ENCODE measurements at regions not wholly inside any gene's neighbourhood (a gene's known extent, or its start where the extent isn't known, plus 50 kb on each side); places are given as distances from the start of the nearest gene placed in this dataset.

GRCh38 chr3:81095956-81096355 is 665.5 kb downstream of the GBE1 start:
- 48 to 54% (median 51%) methylated on average over 5 of the region's 5 CpGs for WGBS, 3 donors
- no peak overlapping the region for H3K27ac ChIP-seq
- no peak for DNase-seq
- intact Hi-C loops (cut with DNase I): no loop called here
- no peak for TF ChIP-seq CTCF (IDR thresholded peaks at IDR 0.05)
- TF ChIP-seq EP300 (IDR thresholded peaks at IDR 0.05): no peak
- no peak for TF ChIP-seq POLR2A (IDR thresholded peaks at IDR 0.05)
- H3K36me3 ChIP-seq: no peaks in the 10 kb centered on the region
- H3K4me1 ChIP-seq (ENCODE audit: insufficient read depth): no peaks in the 10 kb centered on the region
- no peak overlapping the region for H3K4me3 ChIP-seq
- H3K9me3 ChIP-seq: no peaks in the 10 kb centered on the region
- no peaks in the 10 kb centered on the region for H3K27me3 ChIP-seq

- Histone ChIP-seq H3K36me3 (no peaks in the 10 kb centered on the region), H3K27me3 (no peaks in the 10 kb centered on the region), H3K4me3 (no peak overlapping the region), H3K4me1 (ENCODE audit: insufficient read depth) (no peaks in the 10 kb centered on the region), H3K27ac (no peak overlapping the region), H3K9me3 (no peaks in the 10 kb centered on the region)
- TF ChIP-seq EP300 (IDR thresholded peaks at IDR 0.05): no peak
- TF ChIP-seq POLR2A (IDR thresholded peaks at IDR 0.05): no peak
- no peak for TF ChIP-seq CTCF (IDR thresholded peaks at IDR 0.05)
- intact Hi-C loops (cut with DNase I): no loop called here
- 46 to 57% (median 50%) methylated on average over 7 of the region's 7 CpGs for WGBS, 3 donors
- DNase-seq: no peak
These were observed 666.5 kb downstream of the GBE1 start for GRCh38 chr3:81094986-81095385.

GRCh38 chr3:81087607-81088006 is 673.8 kb downstream of the GBE1 start:
- TF ChIP-seq CTCF (IDR thresholded peaks at IDR 0.05) (no peak), POLR2A (IDR thresholded peaks at IDR 0.05) (no peak), EP300 (IDR thresholded peaks at IDR 0.05) (no peak)
- no peaks in the 10 kb centered on the region for H3K9me3 ChIP-seq
- H3K4me1 ChIP-seq (ENCODE audit: insufficient read depth): no peaks in the 10 kb centered on the region
- no peaks in the 10 kb centered on the region for H3K27me3 ChIP-seq
- 87 to 88% (median 87%) methylated on average over 3 of the region's 3 CpGs for WGBS, 3 donors
- intact Hi-C loops (cut with DNase I): no loop called here
- H3K4me3 ChIP-seq: no peak overlapping the region
- no peak overlapping the region for H3K27ac ChIP-seq
- no peak for DNase-seq
- no peaks in the 10 kb centered on the region for H3K36me3 ChIP-seq

- WGBS, 3 donors: 80 to 86% (median 85%) methylated on average over 2 of the region's 2 CpGs
- intact Hi-C loops (cut with DNase I): no loop called here
These were observed 675.1 kb downstream of the GBE1 start for GRCh38 chr3:81086348-81086747.

More at GRCh38 chr3:81086348-81086747, 675.1 kb downstream of the GBE1 start:
- Histone ChIP-seq H3K4me1 (ENCODE audit: insufficient read depth) (no peaks in the 10 kb centered on the region), H3K36me3 (no peaks in the 10 kb centered on the region), H3K27ac (no peak overlapping the region), H3K27me3 (no peaks in the 10 kb centered on the region), H3K9me3 (no peaks in the 10 kb centered on the region), H3K4me3 (no peak overlapping the region)
- TF ChIP-seq CTCF (IDR thresholded peaks at IDR 0.05) (no peak), EP300 (IDR thresholded peaks at IDR 0.05) (no peak), POLR2A (IDR thresholded peaks at IDR 0.05) (no peak)
- no peak for DNase-seq

All from ovary (tissue), 7 donors.